GM19025 (cell line): ENCODE measurements at regions not wholly inside any gene's neighbourhood (a gene's known extent, or its start where the extent isn't known, plus 50 kb on each side); places are given as distances from the start of the nearest gene placed in this dataset.

ENCODE experiments used
- ATAC-seq: cut with Tn5 transposase; IDR thresholded peaks from one replicate; pipeline ENCODE4 v1.9.1; 2021; ENCODE audit warnings: mild to moderate bottlenecking, low read depth, moderate library complexity; ENCODE audit not compliant: unreplicated experiment

DNA sequence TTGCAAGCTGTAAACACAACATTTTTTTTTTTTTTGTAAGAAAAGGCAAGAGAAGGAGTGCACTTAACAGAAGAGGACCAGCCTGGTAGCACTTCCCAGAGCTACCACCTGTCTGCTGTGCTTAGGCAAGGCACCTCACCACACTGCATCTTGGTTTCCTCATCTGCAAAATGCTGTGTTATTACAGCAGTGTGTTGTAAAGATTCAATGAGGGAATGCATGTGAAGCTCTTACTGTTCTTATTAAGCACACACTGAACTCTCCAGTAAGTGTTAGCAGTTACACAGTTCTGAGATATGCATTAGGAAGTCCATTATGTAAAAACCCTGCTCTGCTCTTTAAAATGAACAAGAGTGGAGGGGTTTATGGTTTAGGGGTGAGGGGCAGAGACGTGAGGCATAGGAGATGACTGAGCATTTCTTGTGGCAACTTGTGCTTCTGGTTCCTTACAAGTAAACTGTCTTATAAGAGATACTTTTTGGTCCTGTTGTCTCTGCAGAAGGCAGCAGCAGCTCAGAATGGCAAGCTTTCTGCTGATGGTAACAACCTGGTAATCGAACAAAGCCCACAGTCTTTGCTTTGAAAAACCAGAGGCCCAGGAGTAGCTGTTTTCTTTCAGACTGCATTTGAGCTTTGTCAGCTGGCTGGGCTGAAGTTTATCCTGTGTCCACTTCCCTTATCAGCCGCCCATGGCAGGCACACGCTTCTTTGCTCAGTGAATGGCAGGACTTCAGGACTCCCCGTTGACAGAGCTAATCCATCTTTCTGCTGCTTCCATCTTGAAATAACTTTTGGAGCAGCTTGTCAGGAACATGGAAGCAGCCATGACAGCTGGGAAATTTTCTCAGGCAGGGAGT, 98.8 kb upstream of the BMPER start:
- ATAC-seq: no peak

DNA sequence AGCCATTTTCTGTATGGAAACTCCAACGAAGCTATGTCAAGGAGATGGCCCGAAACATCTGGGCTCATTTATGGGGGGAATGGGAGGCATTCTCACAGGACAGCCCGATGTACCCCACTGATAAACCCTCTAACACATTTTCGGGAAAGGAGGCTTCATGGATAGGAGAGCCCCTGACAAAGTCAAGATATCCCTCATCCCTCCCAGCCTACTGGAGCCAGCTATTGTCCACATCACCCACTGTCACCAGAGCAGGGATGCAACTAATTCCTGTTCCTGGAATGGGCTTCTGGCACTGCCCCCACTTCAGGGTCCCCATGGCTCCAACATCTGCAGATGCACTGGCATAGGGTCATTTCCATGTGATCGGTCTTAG, 98.2 kb upstream of the BMPER start:
- ATAC-seq: no peak

DNA sequence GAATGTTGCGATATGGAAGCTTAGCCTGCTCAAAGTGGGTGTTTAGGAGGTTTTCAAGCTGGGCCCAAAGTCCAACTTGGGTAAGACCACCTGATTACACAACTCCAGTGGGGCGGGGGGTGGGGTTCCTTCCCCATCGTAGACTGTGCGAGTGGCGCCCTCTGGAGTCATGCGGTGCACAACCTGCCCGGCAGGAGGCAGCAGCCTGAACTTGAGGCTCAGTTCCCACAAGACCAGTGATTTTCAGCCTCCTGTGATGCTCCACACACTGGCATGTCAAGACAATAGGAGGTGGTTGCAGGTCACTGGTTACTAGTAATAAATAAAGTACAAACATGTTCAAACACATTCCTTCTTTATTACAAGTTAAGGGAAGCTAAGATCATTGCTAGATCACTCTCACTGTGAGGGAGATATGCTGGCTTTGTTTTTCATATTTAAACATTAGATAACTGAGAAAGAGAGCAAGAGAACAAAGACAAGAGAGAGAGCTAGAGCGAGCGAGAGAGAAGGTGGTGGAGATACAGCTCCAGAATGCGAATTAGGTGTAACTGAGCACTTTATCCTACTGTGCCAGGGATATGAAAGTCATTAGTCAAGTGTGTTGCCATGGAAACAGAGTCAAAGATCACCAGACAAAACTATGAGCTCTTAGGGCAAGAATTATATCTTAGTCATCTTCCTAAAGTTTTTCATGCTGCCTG, 97.4 kb upstream of the BMPER start:
- ATAC-seq: no peak

DNA sequence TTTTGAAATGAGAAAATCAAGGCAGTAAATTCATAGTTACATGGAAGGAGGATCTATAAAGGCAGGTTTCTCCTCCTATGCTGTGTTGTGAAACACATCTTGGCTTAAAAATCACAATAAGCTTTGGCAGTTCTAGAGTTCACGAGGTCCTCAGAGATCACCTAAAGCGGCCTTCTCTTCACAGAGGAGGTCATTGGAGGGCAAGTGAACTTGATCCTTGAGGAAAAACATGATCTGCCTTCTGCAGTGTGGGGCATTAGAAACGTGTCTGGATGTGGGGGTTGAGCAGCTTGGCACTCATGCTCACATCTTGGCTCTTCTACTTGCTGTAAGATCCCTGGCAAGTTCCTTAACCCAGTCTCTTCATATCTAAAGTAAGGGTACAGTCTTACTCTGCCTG, 96.1 kb upstream of the BMPER start:
- ATAC-seq: no peak

DNA sequence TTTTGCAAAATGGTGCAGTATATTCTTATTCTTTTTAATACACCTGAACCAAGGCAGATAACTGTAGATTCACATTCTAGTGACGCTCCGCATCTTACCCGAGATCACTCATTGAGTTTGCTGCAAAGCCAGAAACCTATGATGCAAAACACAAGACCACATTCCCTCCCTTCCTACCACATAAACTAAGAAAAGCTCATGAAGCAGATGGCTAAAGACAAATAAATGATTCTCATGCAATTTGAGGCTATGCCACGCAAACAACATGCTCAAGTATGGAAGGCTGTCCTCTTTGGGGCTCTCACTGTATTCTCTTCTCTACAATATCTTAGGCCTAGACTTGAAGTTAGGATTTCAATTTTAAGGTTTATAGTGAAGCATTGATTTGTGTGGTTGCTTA, 95.0 kb upstream of the BMPER start:
- no peak for ATAC-seq

DNA sequence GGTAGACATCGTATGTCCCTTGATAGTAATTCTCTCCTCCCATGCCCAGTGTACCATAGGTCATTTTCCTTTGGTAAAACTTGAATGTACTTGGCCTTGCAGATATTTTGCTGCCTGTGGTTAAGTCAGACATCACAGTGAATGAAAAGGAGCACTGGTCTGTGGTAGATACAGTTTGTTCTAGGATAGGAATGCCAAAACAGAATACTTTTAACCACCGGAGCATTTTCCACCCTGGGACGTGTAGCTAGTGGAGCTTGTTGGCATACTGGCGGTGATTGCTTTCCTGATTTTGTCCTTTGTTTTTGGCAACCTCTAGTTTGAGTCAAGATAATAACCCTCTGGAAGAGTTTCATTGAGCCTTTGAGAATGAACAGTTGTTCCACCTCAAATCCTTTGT, 92.0 kb upstream of the BMPER start:
- ATAC-seq: no peak

DNA sequence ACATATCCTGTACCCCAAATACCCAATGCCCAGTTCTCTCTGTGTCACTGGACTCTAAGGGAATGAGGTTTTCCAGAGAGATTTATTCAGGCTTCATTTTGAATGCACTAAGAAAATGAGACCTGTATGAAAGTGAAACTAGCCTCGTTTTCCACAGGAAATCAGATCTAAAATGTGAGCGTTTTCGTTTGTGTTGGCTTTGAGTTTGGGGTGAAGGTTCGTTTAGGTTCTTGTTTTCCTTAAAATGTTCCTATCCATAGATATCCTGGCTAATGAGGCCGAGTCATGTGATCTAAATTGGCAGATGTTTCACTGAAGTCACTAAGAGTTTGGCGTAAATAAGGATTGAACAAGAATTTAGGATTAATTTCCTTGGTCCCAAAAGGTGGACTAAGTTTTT, 90.9 kb upstream of the BMPER start:
- ATAC-seq: no peak

DNA sequence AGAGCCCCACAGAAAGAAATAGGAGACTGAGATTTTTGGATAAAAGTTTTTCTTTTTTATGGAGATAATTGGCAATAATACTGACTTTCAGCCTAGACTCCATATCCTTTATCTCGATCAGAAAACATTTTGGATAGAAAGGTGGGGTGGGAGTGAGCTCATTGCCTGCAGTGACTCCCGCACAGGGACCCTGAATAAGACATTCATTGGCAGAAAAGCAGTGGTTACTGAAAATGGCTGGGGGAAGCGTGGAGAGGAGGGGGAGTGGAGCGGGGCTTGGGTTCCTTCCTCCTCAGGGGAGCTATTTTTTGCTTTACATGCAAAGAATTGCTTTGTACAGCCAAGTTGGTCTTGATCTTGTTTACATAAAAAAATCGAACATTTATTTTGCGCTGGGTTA, 90.4 kb upstream of the BMPER start:
- ATAC-seq: no peak

DNA sequence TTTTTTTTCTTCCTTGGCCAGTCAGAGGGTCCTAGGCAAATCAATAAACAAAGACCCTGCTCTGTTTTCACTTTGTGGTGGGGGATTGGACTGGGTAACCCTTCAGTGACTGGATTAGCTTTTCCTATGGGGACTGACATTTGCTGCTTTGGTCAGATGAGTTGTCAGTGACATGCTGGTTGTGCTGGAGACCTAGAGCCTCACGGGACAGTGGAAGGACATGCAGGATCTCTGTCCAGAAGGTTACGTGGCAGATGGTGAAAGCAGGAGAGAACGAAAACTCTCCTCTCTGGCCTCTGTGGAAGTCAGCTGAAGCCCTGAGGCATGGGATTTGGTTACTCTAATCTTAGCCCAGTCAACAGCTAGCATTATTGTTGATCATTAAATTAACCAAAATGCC, 90.0 kb upstream of the BMPER start:
- ATAC-seq: no peak

DNA sequence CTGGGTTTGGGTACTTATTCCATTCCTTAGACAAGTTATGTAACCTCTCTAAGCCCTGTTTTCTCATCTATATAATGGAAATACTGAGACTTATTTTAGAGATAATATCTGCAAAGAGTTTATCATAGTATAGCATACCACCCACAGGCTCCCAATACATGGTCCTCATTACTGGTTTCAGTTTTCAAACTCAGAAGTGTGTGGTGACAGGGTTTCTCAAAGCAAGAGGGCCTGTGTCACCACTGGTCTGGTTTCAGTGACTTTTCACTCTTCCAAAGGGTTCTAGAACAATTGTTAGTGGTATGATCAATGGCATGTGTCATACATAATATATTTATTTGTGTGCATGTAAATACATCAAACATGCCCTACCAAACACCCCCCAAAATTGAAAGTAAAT, 89.2 kb upstream of the BMPER start:
- ATAC-seq: no peak

DNA sequence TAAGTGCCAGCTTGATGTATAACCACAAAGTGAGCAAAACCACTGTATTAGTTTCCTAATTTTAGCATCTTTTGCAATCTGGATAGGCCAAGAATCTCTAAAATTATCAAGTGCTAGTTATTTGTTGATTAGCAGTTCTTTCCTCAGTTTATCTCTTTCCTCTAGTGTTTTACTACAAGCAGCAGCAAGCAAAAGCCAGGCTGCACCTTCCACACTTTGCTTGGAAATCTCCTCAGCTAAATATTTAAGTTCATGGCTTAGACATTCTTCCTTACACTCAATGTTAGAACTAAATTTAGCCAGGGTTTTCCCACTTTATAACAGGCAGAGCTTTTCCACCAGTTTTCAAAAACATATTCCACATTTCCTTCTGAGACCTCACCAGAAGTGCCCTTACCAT, 85.7 kb upstream of the BMPER start:
- no peak for ATAC-seq

DNA sequence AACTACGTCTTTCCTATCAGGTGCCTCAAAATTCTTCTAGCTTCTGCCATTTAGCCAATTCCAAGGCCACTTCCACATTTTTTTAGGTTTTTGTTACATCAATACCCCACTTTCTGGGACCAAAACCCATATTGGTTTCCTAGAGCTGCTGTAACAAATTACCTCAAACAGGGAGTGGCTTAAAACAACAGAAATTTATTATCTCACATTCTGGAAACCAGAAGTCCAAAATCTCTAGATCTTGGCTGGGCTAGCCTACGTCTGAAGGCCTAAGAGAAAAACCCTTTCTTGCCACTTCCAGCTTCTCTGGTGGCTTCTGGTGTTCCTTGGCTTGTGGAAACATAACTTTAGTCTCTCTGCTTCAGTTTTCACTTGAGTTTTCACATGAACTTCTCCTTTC, 85.1 kb upstream of the BMPER start:
- no peak for ATAC-seq

DNA sequence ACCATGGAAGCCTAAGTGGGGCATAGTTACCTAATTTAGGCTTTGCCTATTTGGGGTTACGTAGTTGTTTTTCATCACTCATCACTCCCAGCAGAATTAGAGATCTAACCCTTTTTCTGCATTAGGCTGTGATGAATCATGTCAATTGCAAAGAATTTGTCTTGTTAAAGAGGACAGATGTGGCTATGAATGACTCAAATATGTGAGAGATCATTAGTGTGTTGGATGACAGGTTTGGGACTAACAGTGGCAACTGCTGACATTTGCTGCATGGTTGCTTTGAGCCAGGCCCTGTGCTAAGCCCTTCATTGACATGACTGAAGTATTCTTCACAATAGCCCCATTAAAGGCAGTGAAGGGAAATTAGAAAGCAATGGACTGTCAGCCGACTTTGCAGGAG, 83.4 kb upstream of the BMPER start:
- ATAC-seq: no peak

DNA sequence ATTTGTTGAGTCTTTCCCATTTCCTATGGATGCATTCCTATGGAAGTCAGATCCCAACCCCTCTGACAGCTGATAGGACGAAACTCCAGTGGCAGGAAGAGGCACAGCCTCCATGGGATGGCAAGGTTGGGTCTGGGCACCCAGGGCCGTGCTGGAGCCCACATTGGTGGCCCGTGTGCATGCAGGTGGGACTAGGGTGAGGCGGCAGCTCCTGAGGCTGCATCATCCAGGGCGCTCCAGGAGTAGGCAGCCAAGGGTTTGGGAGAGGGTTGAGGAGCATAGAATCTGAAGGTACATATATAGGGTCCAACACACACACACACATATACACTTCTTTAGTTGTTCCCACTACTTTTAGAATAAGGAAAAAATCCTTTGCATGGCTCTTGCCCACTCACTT, 81.4 kb upstream of the BMPER start:
- ATAC-seq: no peak

DNA sequence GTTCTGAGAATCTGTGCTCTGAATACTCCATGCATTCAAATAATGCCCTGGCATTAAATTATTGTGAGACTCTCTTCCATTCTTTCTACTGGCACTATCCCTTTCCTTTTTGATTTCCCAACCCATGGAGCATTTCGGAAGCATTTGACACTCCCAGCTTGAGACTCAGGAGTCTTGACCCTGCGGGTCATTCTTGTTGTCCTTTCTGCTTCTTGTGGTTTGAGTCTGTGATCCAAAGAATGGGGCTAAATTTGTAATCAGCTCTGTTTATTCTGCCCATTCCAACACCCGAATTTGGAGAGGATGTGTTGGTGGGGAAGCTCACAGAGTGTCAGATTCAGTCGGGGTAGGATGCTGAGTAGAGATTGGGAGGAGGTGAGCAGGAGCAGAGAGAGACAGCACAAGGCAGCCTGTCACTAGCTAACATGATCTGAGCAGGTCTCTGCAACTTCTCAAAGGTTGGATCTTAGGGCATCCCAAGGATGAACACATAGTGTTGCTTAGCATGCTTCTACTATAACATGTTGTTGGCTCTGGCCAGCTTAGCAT, 80.4 kb upstream of the BMPER start:
- ATAC-seq: no peak

DNA sequence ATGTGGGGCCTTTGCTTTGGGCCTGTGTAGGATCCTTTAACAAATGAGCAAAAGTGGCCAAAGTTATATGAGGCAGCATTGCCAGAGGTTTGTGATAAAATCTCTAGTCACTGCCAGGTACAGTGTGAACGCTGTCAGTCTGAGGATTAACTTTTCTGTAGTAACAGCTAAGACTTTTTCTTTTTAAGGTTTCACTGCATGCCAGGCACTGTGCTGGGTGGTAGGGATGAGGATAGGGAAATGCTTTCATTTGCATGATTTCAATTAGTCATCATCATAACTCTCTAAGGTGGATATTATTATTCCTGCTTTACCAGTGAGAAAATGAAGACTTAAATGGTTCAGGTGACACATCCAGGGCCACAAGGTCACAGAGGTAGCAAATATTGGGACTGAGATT, 79.7 kb upstream of the BMPER start:
- no peak for ATAC-seq

DNA sequence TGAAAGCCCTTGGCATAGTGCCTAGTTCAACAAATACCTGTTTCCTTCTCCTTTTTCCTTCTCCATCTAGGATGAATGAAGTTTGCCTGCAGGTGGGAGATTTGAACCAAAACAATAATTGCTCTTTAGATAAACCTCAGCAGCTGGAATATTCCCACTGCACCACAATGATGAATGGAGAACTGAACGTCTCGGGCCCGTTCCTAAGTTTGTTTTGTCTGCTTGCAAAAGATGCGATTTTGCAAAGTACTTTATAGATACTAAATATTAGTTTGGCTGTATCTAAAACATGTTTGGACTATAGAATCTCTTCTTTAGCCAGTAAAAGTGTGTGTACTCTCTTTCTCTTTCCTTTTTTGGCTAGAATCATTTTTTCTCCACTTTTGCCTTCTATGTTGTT, 75.8 kb upstream of the BMPER start:
- ATAC-seq: no peak

DNA sequence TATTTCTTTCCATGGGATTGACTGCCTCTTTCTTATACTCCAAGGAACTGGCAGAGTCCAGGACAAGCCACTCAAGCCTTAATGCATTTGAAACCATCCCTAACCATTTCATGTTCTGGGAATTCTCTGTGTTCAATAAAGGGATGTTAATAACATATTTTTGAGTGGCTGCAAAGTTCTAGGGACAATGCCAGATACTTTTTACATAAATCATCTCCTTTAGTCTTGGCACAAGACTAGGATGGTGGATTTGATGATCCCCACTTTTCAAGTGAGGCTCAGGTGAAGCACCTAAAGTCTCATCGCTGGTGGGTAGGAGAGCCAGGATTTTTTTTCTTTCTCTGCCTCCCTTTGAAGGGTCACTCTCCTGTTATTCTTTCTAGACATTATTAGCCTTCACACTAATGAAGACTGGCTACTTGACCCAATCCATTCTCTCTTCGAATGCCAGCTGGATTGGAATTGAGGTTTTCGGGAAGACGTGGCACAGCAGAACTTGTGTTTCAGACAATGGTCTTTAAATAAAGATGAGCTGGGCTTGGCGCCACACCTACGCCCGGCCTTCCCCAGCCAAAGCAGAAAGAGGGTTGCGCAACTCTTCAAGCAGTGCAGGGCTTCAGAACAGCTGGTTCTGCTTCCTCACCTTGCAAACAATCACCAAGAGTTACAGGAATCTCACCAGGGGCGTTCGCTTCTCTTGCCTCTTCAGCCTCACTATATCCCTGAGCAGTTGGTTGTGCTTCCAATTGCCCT, 73.8 kb upstream of the BMPER start:
- ATAC-seq: no peak

DNA sequence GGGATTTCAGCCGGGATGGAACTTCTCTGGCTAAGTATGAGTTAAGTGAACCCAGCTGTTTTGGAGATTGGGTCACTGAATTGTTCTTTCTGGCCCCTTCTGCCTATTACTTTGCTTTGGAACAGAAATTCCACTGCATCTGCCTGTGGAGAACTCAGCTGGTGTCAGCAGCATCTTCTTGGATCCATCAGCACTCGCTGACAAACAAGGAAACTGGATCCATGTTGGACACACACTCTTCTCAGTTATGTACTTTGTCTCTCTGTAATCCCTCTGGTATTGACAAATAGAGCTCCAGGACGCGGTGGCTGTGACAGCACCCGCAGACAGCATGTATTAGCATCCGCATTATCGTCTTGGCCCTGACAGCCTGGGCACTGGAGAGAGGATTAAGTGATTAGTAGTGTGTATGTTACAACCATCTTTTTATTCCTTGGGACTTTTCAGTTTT, 73.0 kb upstream of the BMPER start:
- ATAC-seq: no peak

DNA sequence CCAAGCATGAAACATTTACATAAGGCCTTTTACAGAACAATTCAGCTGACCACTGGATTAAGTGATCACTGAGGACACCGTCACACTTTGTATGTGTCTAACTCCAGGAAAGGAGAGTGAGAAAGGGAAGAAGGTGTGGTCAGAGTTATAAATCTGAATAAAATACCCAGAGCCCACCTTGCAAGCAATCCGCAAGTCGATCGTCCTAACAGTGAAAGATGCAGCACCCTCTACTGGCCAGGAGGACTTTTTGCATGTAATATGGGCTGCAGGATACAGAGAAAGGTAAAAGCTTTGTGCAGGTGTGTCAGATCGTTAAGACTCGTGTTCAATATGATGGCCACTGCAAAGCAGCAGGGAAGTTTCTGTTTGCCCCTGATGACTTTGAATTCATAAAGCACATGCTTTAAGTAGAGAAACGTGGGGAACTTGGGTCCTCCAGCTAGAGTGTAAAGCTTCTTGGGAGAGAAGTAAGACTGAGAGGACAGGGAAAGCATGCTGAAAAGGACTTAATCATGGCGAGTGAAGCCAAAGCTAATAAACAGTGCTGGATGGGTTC, 68.5 kb upstream of the BMPER start:
- no peak for ATAC-seq

DNA sequence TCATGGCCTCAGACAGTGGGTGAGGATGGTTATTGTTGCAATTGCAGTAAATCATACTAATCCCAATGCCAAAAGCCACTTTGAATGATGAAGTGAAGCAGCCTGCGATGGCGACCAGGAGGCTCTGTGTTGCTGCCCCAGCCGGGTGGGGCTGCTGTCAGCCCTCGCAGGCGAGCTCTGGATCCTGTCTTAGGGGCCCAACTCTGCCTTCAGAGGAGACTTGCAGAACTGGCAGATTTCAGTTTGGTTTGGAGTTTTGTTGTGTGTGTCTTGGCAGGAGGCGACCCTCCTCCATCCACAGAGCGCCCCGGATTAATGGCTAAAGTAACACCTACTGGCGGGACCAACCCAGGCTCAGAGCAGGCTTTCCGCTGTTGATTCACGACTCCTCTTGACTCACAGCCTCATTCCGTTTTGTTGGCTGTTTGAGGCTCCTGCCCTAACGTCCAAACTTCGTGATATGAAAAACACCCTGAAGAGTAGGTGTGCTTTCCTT, 67.9 kb upstream of the BMPER start:
- ATAC-seq: no peak
